VCaP (cell line): ENCODE measurements at regions not wholly inside any gene's neighbourhood (a gene's known extent, or its start where the extent isn't known, plus 50 kb on each side); places are given as distances from the start of the nearest gene placed in this dataset.

Experiments used
- H3K27ac ChIP-seq: fragments of 450-650 bp; 2 replicates; pipeline ENCODE4 v1.5.1; 2017
- CTCF ChIP-seq: fragments of 450-650 bp; conservative IDR thresholded peaks from 2 replicates; pipeline ENCODE4 v1.5.1; 2017; ENCODE audit warnings: mild to moderate bottlenecking, moderate library complexity

DNA sequence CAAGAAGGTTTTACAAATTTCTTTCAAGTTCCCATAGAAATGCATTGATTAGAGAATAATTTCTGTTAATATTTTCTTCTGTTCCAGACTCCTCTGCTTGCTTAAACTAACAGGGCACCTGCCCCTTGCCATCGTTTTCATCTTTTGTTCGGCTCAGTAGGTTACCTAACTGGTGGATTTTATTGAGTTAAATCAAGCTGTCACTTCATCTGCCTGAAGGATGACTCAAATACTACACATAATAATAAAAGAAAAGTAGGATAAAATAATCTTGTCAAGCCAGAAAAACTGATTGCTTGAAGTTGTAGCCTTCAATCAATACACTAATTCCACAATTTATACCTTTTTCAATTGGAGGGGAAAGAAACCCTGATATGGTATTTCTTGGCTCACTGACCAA, 234.0 kb downstream of the NR4A2 start:
- no peak for TF ChIP-seq CTCF
- no peak overlapping the region for H3K27ac ChIP-seq

GRCh38 chr2:156088587-156088986, 243.9 kb downstream of the NR4A2 start:
- no peak overlapping the region for H3K27ac ChIP-seq
- TF ChIP-seq CTCF, result no peak

GRCh38 chr2:156087875-156088274, 244.6 kb downstream of the NR4A2 start:
- no peak for TF ChIP-seq CTCF
- H3K27ac ChIP-seq, result no peak overlapping the region

- no peak overlapping the region for H3K27ac ChIP-seq
- TF ChIP-seq CTCF, result no peak
These were observed 248.6 kb downstream of the NR4A2 start for GRCh38 chr2:156083763-156084493.

DNA sequence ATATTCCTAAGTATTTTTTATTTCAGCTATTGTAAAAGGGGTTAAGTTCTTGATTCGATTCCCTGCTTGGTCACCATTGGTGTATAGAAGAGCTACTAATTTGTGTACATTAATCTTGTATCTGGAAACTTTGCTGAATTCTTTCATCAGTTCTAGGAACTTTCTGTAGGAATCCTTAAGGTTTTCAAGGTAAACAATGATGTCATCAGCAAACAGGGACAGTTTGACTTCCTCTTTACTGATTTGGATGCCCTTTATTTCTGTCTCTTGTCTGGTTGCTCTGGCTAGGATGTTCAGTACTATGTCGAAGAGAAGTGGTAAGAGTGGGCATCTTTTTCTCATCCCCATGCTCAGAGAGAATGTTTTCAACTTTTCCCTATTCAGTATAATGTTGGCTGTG, 252.7 kb downstream of the NR4A2 start:
- no peak for TF ChIP-seq CTCF

DNA sequence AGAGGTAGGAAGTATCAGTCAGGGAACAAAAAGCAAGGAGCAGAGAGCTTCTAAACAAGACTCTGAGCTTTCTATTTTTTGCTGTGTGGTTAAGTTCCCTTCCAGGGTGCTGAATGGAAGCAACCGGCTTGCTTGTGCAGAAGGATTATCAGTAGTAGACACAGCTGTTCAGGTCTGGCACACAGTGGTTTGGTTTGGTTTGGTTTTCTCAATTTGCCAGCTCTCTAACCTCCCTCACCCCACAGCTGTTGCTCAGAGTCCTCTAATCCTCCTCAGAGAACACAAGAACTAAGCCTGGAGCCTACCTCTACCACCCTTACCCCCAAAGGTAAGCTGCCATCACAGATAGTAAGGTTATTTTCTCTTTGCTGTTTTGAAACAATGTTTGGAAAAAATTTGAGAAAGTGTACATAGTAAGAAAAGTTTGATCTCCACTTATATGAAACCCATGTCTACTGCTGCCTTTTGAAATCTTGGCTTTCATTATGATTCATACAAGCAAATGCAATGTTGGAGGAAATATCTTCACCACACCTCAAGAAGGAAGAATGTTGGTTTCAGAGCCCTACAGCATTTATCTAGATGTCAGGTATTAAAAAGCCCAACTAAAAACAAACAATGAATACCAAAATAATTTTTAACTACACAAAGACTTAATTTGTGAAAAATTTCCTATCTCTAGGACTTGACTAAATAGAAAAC, 255.3 kb downstream of the NR4A2 start:
- TF ChIP-seq CTCF, result no peak
- no peak overlapping the region for H3K27ac ChIP-seq

More for the DNA sequence above, 252.7 kb downstream of the NR4A2 start:
- no peak overlapping the region for H3K27ac ChIP-seq

- H3K27ac ChIP-seq, result no peak overlapping the region
- no peak; the same call in 1 of the 2 replicates for TF ChIP-seq CTCF
These were observed 266.6 kb downstream of the NR4A2 start for GRCh38 chr2:156065912-156066311.
